Testis (tissue), 2 donors: ENCODE measurements at regions not wholly inside any gene's neighbourhood (a gene's known extent, or its start where the extent isn't known, plus 50 kb on each side); places are given as distances from the start of the nearest gene placed in this dataset.

Experiments
- DNase-seq: peaks from one replicate; pipeline ENCODE4 v3.0.0-alpha.2; 2019
- H3K27ac ChIP-seq, 2 donors: fragments of 200-600 bp; sonication (generic); one replicate each; pipeline ENCODE4 v1.5.1; 2019
- H3K27me3 ChIP-seq: fragments of 200-600 bp; sonication (generic); one replicate; pipeline ENCODE4 v1.5.1; 2019
- H3K36me3 ChIP-seq: fragments of 200-600 bp; sonication (generic); one replicate; pipeline ENCODE4 v1.5.1; 2017; ENCODE audit warnings: low read depth; ENCODE audit errors: missing control alignments
- H3K4me1 ChIP-seq: fragments of 200-600 bp; sonication (generic); one replicate; pipeline ENCODE4 v1.5.1; 2019
- H3K4me3 ChIP-seq, 2 donors: fragments of 200-600 bp; sonication (generic); one replicate each; pipeline ENCODE4 v1.5.1; 2017 to 2019
- H3K9me3 ChIP-seq: fragments of 200-600 bp; sonication (generic); one replicate; pipeline ENCODE4 v1.5.1; 2017
- POLR2A ChIP-seq: fragments of 450-650 bp; IDR thresholded peaks from one replicate; pipeline ENCODE4 v1.6.1; 2017; ENCODE audit warnings: antibody characterized with exemption, mild to moderate bottlenecking, moderate library complexity
- WGBS, 2 donors: methylation state at CpG; one replicate each; pipeline ENCODE4 v1.1.5; 2018; 5-methylcytosine and 5-hydroxymethylcytosine counted together
- intact Hi-C: fragments of 100-400 bp; cut with DNase I; formaldehyde crosslinking; loops from one replicate; pipeline ENCODE4 v1.15.1; 2023; ENCODE audit warnings: low total_unique reads
- TF ChIP-seq, protein P1 (sequence below), 3 experiments: fragments of 450-650 bp in 2 of 3; fragments of 200-600 bp in 1 of 3; sonication (generic) in 1 of 3; IDR thresholded peaks; one replicate each; pipeline ENCODE4 v1.5.1; 2016 to 2019; ENCODE audit warnings: antibody characterized with exemption in 3 of 3, mild to moderate bottlenecking in 2 of 3, moderate library complexity in 1 of 3

DNA sequence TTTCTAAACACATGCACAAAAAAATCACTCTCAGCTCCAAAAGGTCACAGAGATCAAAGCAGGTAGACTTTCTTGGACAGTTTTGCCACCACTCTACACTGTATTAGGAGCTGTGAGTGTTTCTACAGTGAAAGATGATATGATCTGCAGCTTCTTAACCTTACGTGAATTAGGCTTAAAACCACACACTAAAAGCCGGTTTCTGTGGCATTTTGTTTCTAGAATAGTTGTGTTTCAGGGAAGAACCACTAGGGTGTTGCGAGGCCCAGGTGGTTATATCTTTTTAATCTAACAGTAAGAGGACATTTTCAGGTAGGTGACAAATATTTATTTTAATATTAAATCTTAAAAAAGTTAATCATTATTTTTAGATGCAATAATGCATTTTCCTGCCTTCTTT lies 216.4 kb downstream of the KLF5 start:
- intact Hi-C loops = no loop called here
- H3K36me3 ChIP-seq = no peaks in the 10 kb centered on the region
- no peaks in the 10 kb centered on the region for H3K27me3 ChIP-seq
- H3K9me3 ChIP-seq = no peaks in the 10 kb centered on the region
- no peak overlapping the region for H3K4me3 ChIP-seq
- no peak for TF ChIP-seq POLR2A
- no peak for DNase-seq
- H3K27ac ChIP-seq = no peak overlapping the region
- WGBS, 2 donors = 90% methylated on average over 3 of the region's 3 CpGs
- no peaks in the 10 kb centered on the region for H3K4me1 ChIP-seq

DNA sequence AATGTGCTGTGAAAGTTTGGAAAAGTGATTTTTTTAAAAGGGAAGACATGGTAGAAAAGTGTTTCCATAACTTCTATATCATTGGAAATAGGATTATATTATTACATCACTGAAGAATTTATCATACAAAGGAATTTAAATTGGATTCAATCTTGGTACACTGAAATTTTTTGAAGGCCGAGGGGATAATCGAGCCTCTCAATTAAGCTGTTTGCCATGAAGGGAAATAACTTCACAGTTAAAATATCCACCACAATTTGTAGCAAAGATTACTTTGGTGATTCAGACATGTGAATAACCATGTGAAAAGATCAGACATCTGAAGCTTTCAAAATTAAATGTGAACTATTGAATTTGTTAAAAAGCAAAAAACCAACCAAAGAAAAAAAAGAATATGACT lies 215.3 kb downstream of the KLF5 start:
- WGBS, 2 donors = 74 to 76% methylated on average over 2 of the region's 2 CpGs
- Histone ChIP-seq H3K9me3 (no peaks in the 10 kb centered on the region), H3K36me3 (no peaks in the 10 kb centered on the region), H3K27ac (no peak overlapping the region), H3K4me1 (no peaks in the 10 kb centered on the region), H3K27me3 (no peaks in the 10 kb centered on the region), H3K4me3 (no peak overlapping the region)
- no peak for DNase-seq
- TF ChIP-seq POLR2A = no peak
- TF ChIP-seq, protein P1, sequence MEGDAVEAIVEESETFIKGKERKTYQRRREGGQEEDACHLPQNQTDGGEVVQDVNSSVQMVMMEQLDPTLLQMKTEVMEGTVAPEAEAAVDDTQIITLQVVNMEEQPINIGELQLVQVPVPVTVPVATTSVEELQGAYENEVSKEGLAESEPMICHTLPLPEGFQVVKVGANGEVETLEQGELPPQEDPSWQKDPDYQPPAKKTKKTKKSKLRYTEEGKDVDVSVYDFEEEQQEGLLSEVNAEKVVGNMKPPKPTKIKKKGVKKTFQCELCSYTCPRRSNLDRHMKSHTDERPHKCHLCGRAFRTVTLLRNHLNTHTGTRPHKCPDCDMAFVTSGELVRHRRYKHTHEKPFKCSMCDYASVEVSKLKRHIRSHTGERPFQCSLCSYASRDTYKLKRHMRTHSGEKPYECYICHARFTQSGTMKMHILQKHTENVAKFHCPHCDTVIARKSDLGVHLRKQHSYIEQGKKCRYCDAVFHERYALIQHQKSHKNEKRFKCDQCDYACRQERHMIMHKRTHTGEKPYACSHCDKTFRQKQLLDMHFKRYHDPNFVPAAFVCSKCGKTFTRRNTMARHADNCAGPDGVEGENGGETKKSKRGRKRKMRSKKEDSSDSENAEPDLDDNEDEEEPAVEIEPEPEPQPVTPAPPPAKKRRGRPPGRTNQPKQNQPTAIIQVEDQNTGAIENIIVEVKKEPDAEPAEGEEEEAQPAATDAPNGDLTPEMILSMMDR (IDR thresholded peaks at IDR 0.05) = no peak
- intact Hi-C loops = no loop called here

DNA sequence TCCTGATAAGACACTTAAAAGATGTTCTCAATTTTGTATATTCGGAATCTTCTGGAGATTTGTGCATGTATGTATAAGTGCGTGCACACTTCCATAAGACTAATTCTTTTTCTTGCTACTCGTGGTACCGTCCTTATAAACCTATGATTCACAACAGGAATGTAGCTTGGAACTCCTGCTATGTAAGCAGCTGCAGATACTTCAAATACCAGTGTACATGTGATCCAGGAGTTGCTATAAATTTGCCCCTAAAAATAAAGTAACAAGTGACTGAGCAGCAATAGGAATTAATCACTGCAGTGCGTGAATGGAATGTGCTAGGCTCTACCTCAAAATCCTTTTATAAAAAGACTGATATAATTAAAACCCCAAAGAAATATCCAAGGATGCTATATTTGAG lies 214.9 kb downstream of the KLF5 start:
- no peaks in the 10 kb centered on the region for H3K9me3 ChIP-seq
- no peak overlapping the region for H3K27ac ChIP-seq
- WGBS, 2 donors = 64 to 73% methylated on average over 5 of the region's 5 CpGs
- intact Hi-C loops = no loop called here
- no peaks in the 10 kb centered on the region for H3K27me3 ChIP-seq
- no peak for DNase-seq
- H3K36me3 ChIP-seq = no peaks in the 10 kb centered on the region
- no peak overlapping the region for H3K4me3 ChIP-seq
- no peak for TF ChIP-seq POLR2A
- TF ChIP-seq, protein P1 (IDR thresholded peaks at IDR 0.05) = no peak
- no peaks in the 10 kb centered on the region for H3K4me1 ChIP-seq

DNA sequence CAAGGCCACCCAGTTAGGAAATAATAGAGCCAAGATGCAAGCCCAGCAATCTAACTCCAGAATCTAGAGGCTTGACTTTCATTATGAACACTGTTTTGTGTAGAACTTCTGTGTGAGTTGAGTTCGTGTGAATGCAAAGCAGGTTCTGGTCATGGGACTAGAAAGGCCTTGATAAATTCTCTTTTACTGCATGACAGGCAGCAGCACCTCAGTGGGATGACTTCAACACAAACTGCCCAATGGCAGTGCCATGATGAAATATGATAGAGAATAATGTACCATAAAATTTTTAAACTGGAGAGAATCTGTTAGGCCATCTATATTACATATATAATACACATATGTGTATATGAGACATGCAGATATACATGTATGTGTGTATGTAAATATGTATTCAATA lies 214.5 kb downstream of the KLF5 start:
- Histone ChIP-seq H3K27me3 (no peaks in the 10 kb centered on the region), H3K4me1 (no peaks in the 10 kb centered on the region), H3K4me3 (no peak overlapping the region), H3K9me3 (no peaks in the 10 kb centered on the region), H3K36me3 (no peaks in the 10 kb centered on the region), H3K27ac (no peak overlapping the region)
- 69 to 89% methylated on average over 1 of the region's 1 CpG for WGBS, 2 donors
- intact Hi-C loops = no loop called here
- no peak for DNase-seq
- TF ChIP-seq, protein P1 (IDR thresholded peaks at IDR 0.05) = no peak
- no peak for TF ChIP-seq POLR2A

DNA sequence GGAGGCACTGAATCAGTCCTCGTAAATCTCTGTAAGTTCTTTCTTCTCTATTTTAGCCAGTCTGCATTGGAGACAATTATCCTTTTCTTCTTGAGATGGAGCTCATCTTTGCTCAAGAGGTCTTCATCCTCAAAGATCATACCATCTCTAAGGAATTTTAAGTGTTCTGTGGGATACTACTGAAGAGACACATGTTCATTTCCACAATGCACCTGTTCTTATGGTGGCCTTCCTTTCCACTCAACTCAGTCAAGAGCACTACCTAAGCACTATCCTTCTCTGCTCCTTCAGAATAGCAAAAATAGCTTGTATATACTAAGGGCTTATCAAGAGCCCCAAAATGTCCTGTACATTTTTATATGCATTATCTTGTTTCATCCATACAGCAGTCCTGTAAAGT lies 214.0 kb downstream of the KLF5 start:
- no peak for DNase-seq
- no peak overlapping the region for H3K27ac ChIP-seq
- 80 to 88% methylated on average over 1 of the region's 1 CpG for WGBS, 2 donors
- H3K36me3 ChIP-seq = no peaks in the 10 kb centered on the region
- no peaks in the 10 kb centered on the region for H3K9me3 ChIP-seq
- no peak for TF ChIP-seq POLR2A
- TF ChIP-seq, protein P1 (IDR thresholded peaks at IDR 0.05) = no peak
- H3K4me1 ChIP-seq = no peaks in the 10 kb centered on the region
- intact Hi-C loops = no loop called here
- H3K4me3 ChIP-seq = no peak overlapping the region
- H3K27me3 ChIP-seq = no peaks in the 10 kb centered on the region
